ENCODE measurements at regions not wholly inside any gene's neighbourhood (a gene's known extent, or its start where the extent isn't known, plus 50 kb on each side); places are given as distances from the start of the nearest gene placed in this dataset.

GRCh38 chr12:75708802-75709201 lies 197.4 kb upstream of the KRR1 start:
- TF ChIP-seq ZNF624 (tag by site-specific recombination; IDR thresholded peaks at IDR 0.05) (no peak), ZXDB (tag by site-specific recombination; IDR thresholded peaks at IDR 0.05) (no peak), ZNF274 (IDR thresholded peaks at IDR 0.05; ENCODE audit: low read length) (no peak), ZNF274 (tag by site-specific recombination; IDR thresholded peaks at IDR 0.05; ENCODE audit: borderline replicate concordance) (no peak), REST (tag by site-specific recombination; IDR thresholded peaks at IDR 0.05) (no peak)
- TF ChIP-seq, protein P1, sequence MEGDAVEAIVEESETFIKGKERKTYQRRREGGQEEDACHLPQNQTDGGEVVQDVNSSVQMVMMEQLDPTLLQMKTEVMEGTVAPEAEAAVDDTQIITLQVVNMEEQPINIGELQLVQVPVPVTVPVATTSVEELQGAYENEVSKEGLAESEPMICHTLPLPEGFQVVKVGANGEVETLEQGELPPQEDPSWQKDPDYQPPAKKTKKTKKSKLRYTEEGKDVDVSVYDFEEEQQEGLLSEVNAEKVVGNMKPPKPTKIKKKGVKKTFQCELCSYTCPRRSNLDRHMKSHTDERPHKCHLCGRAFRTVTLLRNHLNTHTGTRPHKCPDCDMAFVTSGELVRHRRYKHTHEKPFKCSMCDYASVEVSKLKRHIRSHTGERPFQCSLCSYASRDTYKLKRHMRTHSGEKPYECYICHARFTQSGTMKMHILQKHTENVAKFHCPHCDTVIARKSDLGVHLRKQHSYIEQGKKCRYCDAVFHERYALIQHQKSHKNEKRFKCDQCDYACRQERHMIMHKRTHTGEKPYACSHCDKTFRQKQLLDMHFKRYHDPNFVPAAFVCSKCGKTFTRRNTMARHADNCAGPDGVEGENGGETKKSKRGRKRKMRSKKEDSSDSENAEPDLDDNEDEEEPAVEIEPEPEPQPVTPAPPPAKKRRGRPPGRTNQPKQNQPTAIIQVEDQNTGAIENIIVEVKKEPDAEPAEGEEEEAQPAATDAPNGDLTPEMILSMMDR (tag by site-specific recombination; IDR thresholded peaks at IDR 0.05) = no peak
- TF ChIP-seq, protein P2, sequence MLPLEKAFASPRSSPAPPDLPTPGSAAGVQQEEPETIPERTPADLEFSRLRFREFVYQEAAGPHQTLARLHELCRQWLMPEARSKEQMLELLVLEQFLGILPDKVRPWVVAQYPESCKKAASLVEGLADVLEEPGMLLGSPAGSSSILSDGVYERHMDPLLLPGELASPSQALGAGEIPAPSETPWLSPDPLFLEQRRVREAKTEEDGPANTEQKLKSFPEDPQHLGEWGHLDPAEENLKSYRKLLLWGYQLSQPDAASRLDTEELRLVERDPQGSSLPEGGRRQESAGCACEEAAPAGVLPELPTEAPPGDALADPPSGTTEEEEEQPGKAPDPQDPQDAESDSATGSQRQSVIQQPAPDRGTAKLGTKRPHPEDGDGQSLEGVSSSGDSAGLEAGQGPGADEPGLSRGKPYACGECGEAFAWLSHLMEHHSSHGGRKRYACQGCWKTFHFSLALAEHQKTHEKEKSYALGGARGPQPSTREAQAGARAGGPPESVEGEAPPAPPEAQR (tag by site-specific recombination; IDR thresholded peaks at IDR 0.05) = no peak
